Endothelial cell of umbilical vein (primary cell): ENCODE measurements at regions not wholly inside any gene's neighbourhood (a gene's known extent, or its start where the extent isn't known, plus 50 kb on each side); places are given as distances from the start of the nearest gene placed in this dataset.

Experiments used
- CTCF ChIP-seq, 2 donors: IDR thresholded peaks; 1 replicate in 1 of 2; 2 replicates in 1 of 2; pipeline ENCODE4 v1.5.1; 2011; ENCODE audit warnings: low read length in 2 of 2, mild to moderate bottlenecking in 2 of 2, moderate library complexity in 2 of 2, control low read depth in 1 of 2, inconsistent platforms in 1 of 2, low read depth in 1 of 2; ENCODE audit not compliant: insufficient read depth in 1 of 2; ENCODE audit errors: extremely low read depth in 1 of 2
- EZH2 ChIP-seq: IDR thresholded peaks from 2 replicates; pipeline ENCODE4 v1.6.1; 2012; ENCODE audit warnings: borderline replicate concordance, low read depth, mild to moderate bottlenecking, moderate library complexity, low read length, inconsistent platforms; ENCODE audit not compliant: severe bottlenecking
- FOS ChIP-seq: IDR thresholded peaks from 2 replicates; pipeline ENCODE4 v1.6.1; 2011; ENCODE audit warnings: mild to moderate bottlenecking, low read length, moderate library complexity, borderline replicate concordance; ENCODE audit not compliant: insufficient read depth
- GATA2 ChIP-seq: IDR thresholded peaks from 2 replicates; pipeline ENCODE4 v1.7.0; 2011; ENCODE audit warnings: low read depth, mild to moderate bottlenecking, moderate library complexity, mixed read lengths, low read length; ENCODE audit not compliant: insufficient read length, insufficient read depth
- JUN ChIP-seq: IDR thresholded peaks from 2 replicates; pipeline ENCODE4 v1.6.1; 2011; ENCODE audit warnings: borderline replicate concordance, low read depth; ENCODE audit not compliant: insufficient read length, insufficient read depth
- MAX ChIP-seq: IDR thresholded peaks from 2 replicates; pipeline ENCODE4 v1.6.1; 2011; ENCODE audit not compliant: insufficient read depth, insufficient read length
- MYC ChIP-seq: IDR thresholded peaks from one replicate; pipeline ENCODE4 v1.6.1; 2011; ENCODE audit warnings: mild to moderate bottlenecking, low read depth, low read length
- POLR2A ChIP-seq: IDR thresholded peaks from 2 replicates; pipeline ENCODE4 v1.6.1; 2012; ENCODE audit warnings: low read depth, mild to moderate bottlenecking, control low read depth, low read length
- POLR2AphosphoS5 ChIP-seq: IDR thresholded peaks from 2 replicates; pipeline ENCODE4 v1.6.1; 2012; ENCODE audit warnings: low read depth, mild to moderate bottlenecking, control low read depth, low read length, moderate library complexity; ENCODE audit not compliant: insufficient read depth

- no peak for TF ChIP-seq JUN
- TF ChIP-seq CTCF (IDR thresholded peaks at IDR 0.05; ENCODE audit: extremely low read depth in 1 of 2, insufficient read depth in 1 of 2, low read depth in 1 of 2, low read length in 2 of 2), result no peak
- TF ChIP-seq POLR2A, result no peak
- no peak for TF ChIP-seq MYC
- no peak for TF ChIP-seq EZH2
- TF ChIP-seq POLR2AphosphoS5, result no peak
- TF ChIP-seq FOS, result no peak
- TF ChIP-seq MAX, result no peak
- TF ChIP-seq GATA2, result no peak
Observed at GRCh38 chr2:861655-862354, 88.8 kb upstream of the SNTG2 start.
